Activated B cell treated with CpG ODN at 0.5 μM for 24 hours (primary cell): ENCODE measurements at regions not wholly inside any gene's neighbourhood (a gene's known extent, or its start where the extent isn't known, plus 50 kb on each side); places are given as distances from the start of the nearest gene placed in this dataset.
"Not testable (repeated sequence)": the region's sequence is repeated elsewhere in the genome, so short reads cannot be mapped to it uniquely, and the experiment has no call there.

Experiments used
- ATAC-seq: fragments of 200-7000 bp; cut with Tn5 transposase; one replicate; pipeline ENCODE4 v1.10.0; 2021; ENCODE audit warnings: low read depth, mild to moderate bottlenecking, moderate library complexity
- CTCF ChIA-PET: fragments of 350-600 bp; sonication (Branson Sonifier 250); formaldehyde crosslinking; loops from one replicate; lab custom pipeline; 2021; ENCODE audit warnings: antibody characterized with exemption; lab: Charles Lee
- POLR2A ChIA-PET: fragments of 350-600 bp; sonication (Branson Sonifier 250); formaldehyde crosslinking; loops from one replicate; lab custom pipeline; 2021; ENCODE audit warnings: antibody characterized with exemption; lab: Charles Lee
- DNase-seq: peaks from one replicate; pipeline ENCODE4 v3.0.0; 2022
- H3K27ac Mint-ChIP-seq: one replicate; pipeline ENCODE4 v1.8.0; 2020; ENCODE audit warnings: mixed read lengths
- H3K27me3 Mint-ChIP-seq: one replicate; pipeline ENCODE4 v1.8.0; 2021; ENCODE audit warnings: mixed read lengths
- H3K36me3 Mint-ChIP-seq: one replicate; pipeline ENCODE4 v1.8.0; 2021; ENCODE audit warnings: low read depth, mixed read lengths
- H3K4me1 Mint-ChIP-seq: one replicate; pipeline ENCODE4 v1.8.0; 2021; ENCODE audit warnings: mixed read lengths
- H3K4me3 Mint-ChIP-seq: one replicate; pipeline ENCODE4 v1.8.0; 2020; ENCODE audit warnings: mild to moderate bottlenecking, mixed read lengths
- H3K9me3 Mint-ChIP-seq: one replicate; pipeline ENCODE4 v1.8.0; 2020; ENCODE audit warnings: mixed read lengths
- intact Hi-C: fragments of 100-400 bp; cut with micrococcal nuclease; formaldehyde crosslinking; loops from one replicate; pipeline ENCODE4 v1.15.1; 2024

- H3K4me1 Mint-ChIP-seq, H3K27me3 Mint-ChIP-seq, H3K4me3 Mint-ChIP-seq, H3K9me3 Mint-ChIP-seq, DNase-seq, POLR2A ChIA-PET, H3K27ac Mint-ChIP-seq, intact Hi-C loops, H3K36me3 Mint-ChIP-seq, CTCF ChIA-PET: not testable (repeated sequence)
- ATAC-seq = peak; percentile 23
These were observed 200.8 kb upstream of the PLGLB2 start for GRCh38 chr2:87547106-87547505.

GRCh38 chr2:87547966-87548365, 199.9 kb upstream of the PLGLB2 start:
- H3K36me3 Mint-ChIP-seq, H3K27me3 Mint-ChIP-seq, intact Hi-C loops, H3K9me3 Mint-ChIP-seq, DNase-seq, H3K4me1 Mint-ChIP-seq, H3K4me3 Mint-ChIP-seq, CTCF ChIA-PET, ATAC-seq, H3K27ac Mint-ChIP-seq, POLR2A ChIA-PET: not testable (repeated sequence)

- H3K27me3 Mint-ChIP-seq, H3K36me3 Mint-ChIP-seq, H3K9me3 Mint-ChIP-seq, POLR2A ChIA-PET, H3K4me1 Mint-ChIP-seq, DNase-seq, CTCF ChIA-PET, intact Hi-C loops, H3K4me3 Mint-ChIP-seq: not testable (repeated sequence)
- ATAC-seq = peak; percentile 95
- peak overlapping the region; percentile 80 for H3K27ac Mint-ChIP-seq
These were observed 199.0 kb upstream of the PLGLB2 start for GRCh38 chr2:87548681-87549536.

GRCh38 chr2:87549561-87550202, 198.2 kb upstream of the PLGLB2 start:
- H3K27me3 Mint-ChIP-seq, DNase-seq, POLR2A ChIA-PET, H3K4me1 Mint-ChIP-seq, H3K27ac Mint-ChIP-seq, H3K9me3 Mint-ChIP-seq, ATAC-seq, intact Hi-C loops, H3K4me3 Mint-ChIP-seq, CTCF ChIA-PET, H3K36me3 Mint-ChIP-seq: not testable (repeated sequence)

- CTCF ChIA-PET = not testable (repeated sequence)
These were observed 193.2 kb upstream of the PLGLB2 start for GRCh38 chr2:87554678-87555077.

GRCh38 chr2:87555082-87555481, 192.8 kb upstream of the PLGLB2 start:
- POLR2A ChIA-PET, intact Hi-C loops, H3K27me3 Mint-ChIP-seq, CTCF ChIA-PET, DNase-seq, H3K27ac Mint-ChIP-seq, H3K4me1 Mint-ChIP-seq, ATAC-seq, H3K36me3 Mint-ChIP-seq, H3K9me3 Mint-ChIP-seq, H3K4me3 Mint-ChIP-seq: not testable (repeated sequence)

More at GRCh38 chr2:87554678-87555077, 193.2 kb upstream of the PLGLB2 start:
- H3K4me1 Mint-ChIP-seq, H3K27me3 Mint-ChIP-seq, H3K9me3 Mint-ChIP-seq, POLR2A ChIA-PET, H3K36me3 Mint-ChIP-seq, DNase-seq, H3K27ac Mint-ChIP-seq, H3K4me3 Mint-ChIP-seq, intact Hi-C loops: not testable (repeated sequence)
- peak; percentile 21 for ATAC-seq

- POLR2A ChIA-PET, H3K4me3 Mint-ChIP-seq, ATAC-seq, H3K27ac Mint-ChIP-seq, H3K4me1 Mint-ChIP-seq, CTCF ChIA-PET, DNase-seq, intact Hi-C loops, H3K9me3 Mint-ChIP-seq, H3K27me3 Mint-ChIP-seq, H3K36me3 Mint-ChIP-seq: not testable (repeated sequence)
These were observed 188.9 kb upstream of the PLGLB2 start for GRCh38 chr2:87559001-87559400.

- DNase-seq, ATAC-seq, POLR2A ChIA-PET, H3K27ac Mint-ChIP-seq, CTCF ChIA-PET, H3K27me3 Mint-ChIP-seq, intact Hi-C loops, H3K9me3 Mint-ChIP-seq, H3K36me3 Mint-ChIP-seq, H3K4me3 Mint-ChIP-seq, H3K4me1 Mint-ChIP-seq: not testable (repeated sequence)
These were observed 188.2 kb upstream of the PLGLB2 start for GRCh38 chr2:87559735-87560134.

- CTCF ChIA-PET, H3K27me3 Mint-ChIP-seq, DNase-seq, intact Hi-C loops, POLR2A ChIA-PET, H3K4me3 Mint-ChIP-seq, H3K9me3 Mint-ChIP-seq, ATAC-seq, H3K36me3 Mint-ChIP-seq: not testable (repeated sequence)
- Mint-ChIP-seq H3K4me1 (peaks cover 12% of the 10 kb centered on the region), H3K27ac (peak overlapping the region; percentile 5)
These were observed 182.8 kb upstream of the PLGLB2 start for GRCh38 chr2:87565116-87565515.

- CTCF ChIA-PET = not testable (repeated sequence)
These were observed 181.4 kb upstream of the PLGLB2 start for GRCh38 chr2:87566531-87566930.

GRCh38 chr2:87567093-87567492, 180.8 kb upstream of the PLGLB2 start:
- H3K36me3 Mint-ChIP-seq, POLR2A ChIA-PET, DNase-seq, H3K27ac Mint-ChIP-seq, H3K4me3 Mint-ChIP-seq, intact Hi-C loops, ATAC-seq, CTCF ChIA-PET, H3K27me3 Mint-ChIP-seq, H3K9me3 Mint-ChIP-seq: not testable (repeated sequence)
- H3K4me1 Mint-ChIP-seq = peaks cover 12% of the 10 kb centered on the region

More at GRCh38 chr2:87566531-87566930, 181.4 kb upstream of the PLGLB2 start:
- H3K27me3 Mint-ChIP-seq, DNase-seq, H3K36me3 Mint-ChIP-seq, H3K27ac Mint-ChIP-seq, ATAC-seq, POLR2A ChIA-PET, intact Hi-C loops, H3K9me3 Mint-ChIP-seq, H3K4me3 Mint-ChIP-seq: not testable (repeated sequence)
- peaks cover 12% of the 10 kb centered on the region for H3K4me1 Mint-ChIP-seq

- intact Hi-C loops, DNase-seq, POLR2A ChIA-PET, ATAC-seq, H3K27me3 Mint-ChIP-seq, CTCF ChIA-PET, H3K9me3 Mint-ChIP-seq, H3K4me3 Mint-ChIP-seq, H3K27ac Mint-ChIP-seq, H3K36me3 Mint-ChIP-seq: not testable (repeated sequence)
- peaks cover 12% of the 10 kb centered on the region for H3K4me1 Mint-ChIP-seq
These were observed 180.0 kb upstream of the PLGLB2 start for GRCh38 chr2:87567912-87568311.
